Putamen (tissue), 1 donor: ENCODE measurements at regions not wholly inside any gene's neighbourhood (a gene's known extent, or its start where the extent isn't known, plus 50 kb on each side); places are given as distances from the start of the nearest gene placed in this dataset.
"Not testable (repeated sequence)": the region's sequence is repeated elsewhere in the genome, so short reads cannot be mapped to it uniquely, and the experiment has no call there.

Experiments used
- DNase-seq: peaks from one replicate; pipeline ENCODE4 v3.0.0-alpha.2; 2016; ENCODE audit warnings: low spot score

- no peak for DNase-seq
These were observed 265.4 kb downstream of the MIAT start for GRCh38 chr22:26922806-26923205.

DNA sequence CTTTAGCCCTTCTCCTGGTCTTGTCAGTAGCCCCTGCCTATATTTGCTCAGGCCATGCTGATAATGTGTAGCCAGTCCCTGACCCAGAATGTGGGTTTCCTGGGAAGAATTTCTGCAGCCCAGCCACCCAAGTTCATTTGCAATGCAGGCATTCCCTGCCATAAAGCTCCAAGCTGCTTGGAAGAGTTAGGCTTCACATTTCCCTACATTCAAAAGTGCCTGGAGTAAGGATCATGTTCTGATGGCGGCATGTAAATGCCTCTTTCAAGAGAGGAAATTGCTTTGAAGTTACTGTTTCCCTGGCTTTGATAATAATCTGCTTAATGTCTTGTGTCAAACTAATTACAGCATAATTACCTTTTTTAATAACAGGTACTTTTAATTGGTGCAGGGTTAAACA, 266.1 kb downstream of the MIAT start:
- no peak for DNase-seq

GRCh38 chr22:26927821-26928220, 270.4 kb downstream of the MIAT start:
- DNase-seq: no peak

GRCh38 chr22:26931471-26931870, 274.1 kb downstream of the MIAT start:
- no peak for DNase-seq

GRCh38 chr22:26933105-26933590, 275.8 kb downstream of the MIAT start:
- DNase-seq: no peak

- DNase-seq: no peak
These were observed 279.8 kb downstream of the MIAT start for GRCh38 chr22:26937213-26937612.

GRCh38 chr22:26939466-26939865, 282.1 kb downstream of the MIAT start:
- no peak for DNase-seq

GRCh38 chr22:26941896-26942636, 284.7 kb downstream of the MIAT start:
- no peak for DNase-seq

- DNase-seq: no peak
These were observed 285.2 kb downstream of the MIAT start for GRCh38 chr22:26942637-26942957.

DNA sequence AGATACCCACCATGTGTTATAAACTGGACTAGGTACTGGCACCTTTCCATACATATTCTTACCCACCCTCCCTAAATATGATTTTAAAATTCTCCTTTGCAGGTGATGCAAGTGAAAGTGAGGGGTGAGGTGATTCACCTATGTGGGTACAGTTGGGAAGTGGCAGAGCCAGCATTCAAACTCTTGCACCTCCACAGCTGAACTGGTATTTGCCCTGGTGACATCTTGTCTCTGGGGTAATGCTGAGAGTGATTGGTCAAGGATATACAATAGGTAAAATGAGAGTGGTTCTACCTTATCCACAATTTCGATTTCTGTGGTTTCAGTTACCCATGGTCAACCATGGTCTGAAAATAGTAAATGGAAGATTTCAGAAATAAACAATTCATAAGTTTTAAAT, 288.2 kb downstream of the MIAT start:
- no peak for DNase-seq

- no peak for DNase-seq
These were observed 291.8 kb downstream of the MIAT start for GRCh38 chr22:26949193-26949592.

- DNase-seq: not testable (repeated sequence)
These were observed 293.8 kb downstream of the MIAT start for GRCh38 chr22:26951139-26951538.

DNA sequence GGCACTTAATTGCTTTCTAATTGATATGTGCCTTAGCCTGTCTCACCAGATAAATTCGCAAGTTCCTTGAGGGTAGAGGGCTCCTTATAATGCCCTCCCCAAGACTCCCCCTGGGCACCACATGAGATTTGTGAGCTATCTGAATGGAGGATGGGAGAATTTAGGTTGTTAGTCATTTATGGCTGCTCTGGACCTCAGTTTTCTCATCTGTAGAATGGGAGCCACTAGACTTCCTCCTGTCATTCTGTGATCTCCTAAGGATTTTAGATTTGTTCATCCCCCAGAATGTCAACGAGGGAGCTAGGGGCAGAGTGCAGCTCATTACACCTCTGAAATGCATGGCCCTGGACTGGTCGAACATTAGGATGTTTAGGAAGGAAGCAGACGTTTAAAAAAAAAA, 294.6 kb downstream of the MIAT start:
- DNase-seq: no peak

DNA sequence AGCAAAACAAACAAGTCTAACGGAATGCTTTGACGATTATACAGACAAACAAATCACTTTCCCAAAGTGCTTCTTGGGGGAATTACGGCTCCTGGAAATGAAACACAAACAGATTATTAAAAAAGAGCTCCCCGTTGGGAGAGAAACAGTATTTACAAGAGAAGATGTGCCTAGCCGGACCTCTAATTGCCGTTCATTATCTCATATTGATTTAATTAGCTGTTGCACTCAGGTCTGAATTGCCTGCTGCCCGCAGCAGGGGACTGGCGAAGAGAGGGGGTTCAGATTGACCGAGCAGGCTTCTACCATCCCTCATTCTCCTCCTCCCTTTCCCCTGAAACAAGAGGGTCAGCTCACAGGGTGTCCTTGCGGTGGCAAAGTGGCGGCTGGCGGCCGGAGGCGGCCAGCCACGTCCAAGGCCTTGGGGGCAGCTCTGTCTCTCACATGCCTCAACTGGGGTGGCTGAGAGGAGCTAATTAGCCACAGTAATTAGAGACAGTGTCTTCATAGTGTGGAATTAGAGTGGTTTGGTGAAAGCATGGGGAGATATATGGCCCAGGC, 295.1 kb downstream of the MIAT start:
- no peak for DNase-seq

DNA sequence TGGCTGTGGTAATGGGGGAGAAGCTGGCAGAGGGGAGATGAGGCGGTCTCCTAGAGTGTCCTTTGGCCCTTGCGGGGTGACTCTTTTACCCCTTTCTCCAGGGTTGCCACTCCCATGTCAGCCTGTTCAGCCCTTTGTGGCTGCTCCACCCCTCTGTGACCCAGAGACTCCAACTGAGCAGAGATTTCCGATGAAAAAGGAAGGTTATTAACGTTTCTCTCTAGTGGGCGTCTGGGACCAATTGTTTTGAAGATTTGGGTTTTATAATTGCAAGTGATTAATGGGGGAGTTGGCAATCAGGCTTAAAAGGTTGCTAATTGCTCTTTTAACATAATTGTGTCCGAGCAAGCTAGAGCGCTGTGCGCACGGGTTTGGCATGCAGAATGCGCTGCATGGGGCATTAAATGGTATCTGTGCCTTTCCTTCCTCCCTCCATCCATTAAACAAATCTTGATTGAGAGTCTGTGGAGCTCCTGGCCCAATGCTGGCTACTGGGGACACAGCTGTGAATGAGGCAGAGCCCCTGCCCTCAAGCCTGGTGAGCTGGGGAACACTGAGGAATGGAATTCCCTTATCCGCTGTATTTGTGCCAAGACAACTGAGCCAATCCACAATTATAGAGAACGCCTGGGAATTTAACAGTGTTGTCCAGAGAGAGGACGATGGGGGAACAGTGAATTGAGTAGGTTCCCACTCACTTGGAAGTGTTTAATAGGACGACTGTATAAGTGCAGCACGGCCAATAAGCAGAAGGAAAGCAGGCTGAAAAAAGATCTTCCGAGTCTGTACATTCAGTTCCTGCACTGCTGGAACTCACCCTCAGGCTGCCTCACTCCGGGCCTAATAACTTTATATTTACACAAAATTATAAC, 295.9 kb downstream of the MIAT start:
- no peak for DNase-seq

DNA sequence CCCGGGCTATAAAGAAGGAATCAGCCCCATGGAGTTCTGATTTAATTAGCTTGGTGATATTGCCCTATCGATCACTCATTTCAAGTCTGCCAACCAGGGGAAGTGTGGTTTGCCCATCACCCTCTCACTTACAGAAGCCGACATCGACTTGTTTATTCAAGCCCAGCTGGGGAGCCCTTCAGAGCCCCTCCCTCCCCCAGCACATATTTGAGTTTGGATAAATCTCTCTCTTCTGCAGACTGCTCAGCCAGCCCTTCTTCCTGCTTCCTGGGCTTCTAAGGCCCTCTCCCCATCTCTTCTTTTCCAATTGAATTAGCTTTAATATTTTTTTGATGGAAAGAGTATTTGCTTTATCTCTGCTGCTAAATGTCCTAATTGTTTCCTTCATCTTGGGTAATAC, 299.0 kb downstream of the MIAT start:
- no peak for DNase-seq

- DNase-seq: no peak
These were observed 299.8 kb downstream of the MIAT start for GRCh38 chr22:26957176-26957575.

- DNase-seq: no peak
These were observed 300.5 kb downstream of the MIAT start for GRCh38 chr22:26957897-26958296.

GRCh38 chr22:26958378-26958777, 301.0 kb downstream of the MIAT start:
- DNase-seq: no peak

- no peak for DNase-seq
These were observed 307.3 kb downstream of the MIAT start for GRCh38 chr22:26964642-26965041.

DNA sequence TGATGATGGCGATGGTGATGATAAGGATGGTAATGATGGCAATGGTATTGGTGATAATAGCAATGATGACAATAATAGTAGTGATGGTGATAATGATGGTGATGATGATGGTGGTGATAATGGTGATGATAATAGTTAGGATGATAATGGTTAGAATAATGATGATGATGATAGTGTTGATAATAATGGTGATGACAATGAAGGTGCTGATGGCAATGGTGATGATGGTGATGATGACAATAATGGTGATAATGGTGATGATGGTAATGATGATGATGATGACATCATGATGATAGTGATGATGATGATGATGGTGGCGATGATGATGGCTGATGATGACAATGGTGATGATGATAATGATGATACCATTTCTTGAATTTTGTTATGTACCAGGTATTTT, 309.9 kb downstream of the MIAT start:
- no peak for DNase-seq

GRCh38 chr22:26968859-26969523, 311.6 kb downstream of the MIAT start:
- no peak for DNase-seq
